Limb (tissue), 2 donors: ENCODE measurements at regions not wholly inside any gene's neighbourhood (a gene's known extent, or its start where the extent isn't known, plus 50 kb on each side); places are given as distances from the start of the nearest gene placed in this dataset.
"Not testable (repeated sequence)": the region's sequence is repeated elsewhere in the genome, so short reads cannot be mapped to it uniquely, and the experiment has no call there.

Experiments
- DNase-seq, 2 donors: peaks; one replicate each; pipeline ENCODE4 v3.0.0-alpha.2; 2016; ENCODE audit errors: extremely low spot score in 2 of 2

GRCh38 chr13:99074693-99075092 is 96.8 kb upstream of the DOCK9 start:
- DNase-seq, result no peak

- DNase-seq, result no peak
Observed at GRCh38 chr13:99075268-99076191, 97.7 kb upstream of the DOCK9 start.

- DNase-seq, result no peak
Observed at GRCh38 chr13:99078017-99078771, 100.3 kb upstream of the DOCK9 start.

GRCh38 chr13:99080131-99080530 is 102.3 kb upstream of the DOCK9 start:
- no peak for DNase-seq

GRCh38 chr13:99083981-99084380 is 106.1 kb upstream of the DOCK9 start:
- DNase-seq, result no peak

GRCh38 chr13:99085139-99085807 is 107.4 kb upstream of the DOCK9 start:
- no peak for DNase-seq

- DNase-seq, result no peak
Observed at GRCh38 chr13:99085808-99086266, 108.0 kb upstream of the DOCK9 start.

- DNase-seq, result peak in 1 of 2 donors; percentile 72
Observed at GRCh38 chr13:99086267-99087097, 108.6 kb upstream of the DOCK9 start.

GRCh38 chr13:99087098-99087953 is 109.5 kb upstream of the DOCK9 start:
- peak; percentile 84 to 93 for DNase-seq

GRCh38 chr13:99087954-99088491 is 110.2 kb upstream of the DOCK9 start:
- DNase-seq, result peak in 1 of 2 donors; percentile 38

GRCh38 chr13:99093997-99094396 is 106.7 kb upstream of the UBAC2 start:
- DNase-seq, result no peak

GRCh38 chr13:99101831-99102230 is 98.8 kb upstream of the UBAC2 start:
- not testable (repeated sequence) for DNase-seq

- DNase-seq, result peak; percentile 62 to 82
Observed at GRCh38 chr13:99103536-99103935, 97.1 kb upstream of the UBAC2 start.

GRCh38 chr13:99104396-99104795 is 96.3 kb upstream of the UBAC2 start:
- no peak for DNase-seq

- no peak for DNase-seq
Observed at GRCh38 chr13:99105160-99105559, 95.5 kb upstream of the UBAC2 start.

- DNase-seq, result no peak
Observed at GRCh38 chr13:99113351-99113750, 87.3 kb upstream of the UBAC2 start.

GRCh38 chr13:99118179-99118578 is 82.5 kb upstream of the UBAC2 start:
- DNase-seq, result no peak

- DNase-seq, result no peak
Observed at GRCh38 chr13:99119656-99120055, 81.0 kb upstream of the UBAC2 start.

- DNase-seq, result no peak
Observed at GRCh38 chr13:99120751-99121150, 79.9 kb upstream of the UBAC2 start.

GRCh38 chr13:99122171-99122570 is 78.5 kb upstream of the UBAC2 start:
- no peak for DNase-seq
